Cardiac fibroblast (primary cell): ENCODE measurements at regions not wholly inside any gene's neighbourhood (a gene's known extent, or its start where the extent isn't known, plus 50 kb on each side); places are given as distances from the start of the nearest gene placed in this dataset.
A peak's percentile ranks its signal among the peaks of the same experiment; 100 is the strongest.

ENCODE experiments used
- DNase-seq, 2 donors: peaks; one replicate each; pipeline versions ENCODE4 v3.0.0 to v3.0.0-alpha.2; 2010; ENCODE audit warnings: low read depth in 2 of 2
- H3K4me3 ChIP-seq, 2 donors: replicated peaks in 1 of 2; 1 replicate in 1 of 2; 2 replicates in 1 of 2; pipeline ENCODE4 v1.5.1; 2011; ENCODE audit warnings: low read depth in 2 of 2, low read length in 2 of 2, mild to moderate bottlenecking in 2 of 2, moderate library complexity in 1 of 2
- TF ChIP-seq, protein P1 (sequence below): IDR thresholded peaks from one replicate; pipeline ENCODE4 v1.5.1; 2011; ENCODE audit warnings: low read depth, mild to moderate bottlenecking, low read length, inconsistent platforms

DNA sequence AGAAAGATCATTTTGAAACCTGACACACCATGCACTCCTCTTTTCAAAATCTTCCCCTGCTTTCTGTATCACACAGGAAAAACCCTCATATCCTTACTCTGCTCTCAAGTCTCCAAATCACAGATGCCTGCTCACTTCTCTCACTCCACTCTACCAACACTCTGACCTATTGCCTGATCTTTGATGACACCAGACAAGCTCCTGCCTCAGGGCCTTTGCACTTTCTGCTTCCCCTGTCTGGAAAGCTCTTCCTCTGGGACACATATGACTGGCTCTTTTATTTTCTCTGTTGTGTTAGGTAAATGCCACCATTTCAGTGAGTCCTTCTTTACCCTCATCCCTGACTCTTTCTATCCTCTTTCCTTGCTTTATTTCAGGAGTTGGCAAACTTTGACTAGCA lies 1300.7 kb upstream of the ZEB2 start:
- DNase-seq, result no peak
- TF ChIP-seq, protein P1, sequence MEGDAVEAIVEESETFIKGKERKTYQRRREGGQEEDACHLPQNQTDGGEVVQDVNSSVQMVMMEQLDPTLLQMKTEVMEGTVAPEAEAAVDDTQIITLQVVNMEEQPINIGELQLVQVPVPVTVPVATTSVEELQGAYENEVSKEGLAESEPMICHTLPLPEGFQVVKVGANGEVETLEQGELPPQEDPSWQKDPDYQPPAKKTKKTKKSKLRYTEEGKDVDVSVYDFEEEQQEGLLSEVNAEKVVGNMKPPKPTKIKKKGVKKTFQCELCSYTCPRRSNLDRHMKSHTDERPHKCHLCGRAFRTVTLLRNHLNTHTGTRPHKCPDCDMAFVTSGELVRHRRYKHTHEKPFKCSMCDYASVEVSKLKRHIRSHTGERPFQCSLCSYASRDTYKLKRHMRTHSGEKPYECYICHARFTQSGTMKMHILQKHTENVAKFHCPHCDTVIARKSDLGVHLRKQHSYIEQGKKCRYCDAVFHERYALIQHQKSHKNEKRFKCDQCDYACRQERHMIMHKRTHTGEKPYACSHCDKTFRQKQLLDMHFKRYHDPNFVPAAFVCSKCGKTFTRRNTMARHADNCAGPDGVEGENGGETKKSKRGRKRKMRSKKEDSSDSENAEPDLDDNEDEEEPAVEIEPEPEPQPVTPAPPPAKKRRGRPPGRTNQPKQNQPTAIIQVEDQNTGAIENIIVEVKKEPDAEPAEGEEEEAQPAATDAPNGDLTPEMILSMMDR, result no peak
- no peak overlapping the region for H3K4me3 ChIP-seq

- no peak for DNase-seq
- TF ChIP-seq, protein P1, result no peak
- H3K4me3 ChIP-seq, result no peak overlapping the region
Observed at GRCh38 chr2:145818890-145819504, 1299.1 kb upstream of the ZEB2 start.

GRCh38 chr2:145815933-145816332 lies 1296.0 kb upstream of the ZEB2 start:
- TF ChIP-seq, protein P1, result no peak
- DNase-seq, result no peak
- no peak overlapping the region for H3K4me3 ChIP-seq

DNA sequence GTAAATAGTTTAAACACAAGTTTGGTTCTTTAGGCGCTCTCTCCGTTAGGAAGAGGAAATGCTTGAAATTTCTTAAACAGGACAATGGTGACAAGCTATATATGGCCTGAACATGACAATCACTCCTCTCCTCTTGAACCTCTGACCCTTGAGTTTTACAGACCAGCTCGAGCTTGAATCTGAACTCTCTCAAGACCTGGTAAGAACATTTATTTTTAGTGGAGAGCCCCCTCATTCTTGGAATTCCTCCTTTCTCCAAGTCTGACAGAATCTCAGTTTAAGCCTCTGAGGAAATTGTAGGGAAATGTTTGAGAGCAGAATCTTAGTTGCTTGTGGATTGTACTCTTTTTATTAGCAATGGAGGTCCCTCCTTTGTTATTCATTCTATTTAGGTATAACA lies 1293.6 kb upstream of the ZEB2 start:
- TF ChIP-seq, protein P1, result no peak
- no peak overlapping the region for H3K4me3 ChIP-seq
- peak; percentile 14 to 48 for DNase-seq

GRCh38 chr2:145812165-145812554 lies 1292.2 kb upstream of the ZEB2 start:
- TF ChIP-seq, protein P1, result no peak
- DNase-seq, result no peak
- no peak overlapping the region for H3K4me3 ChIP-seq

DNA sequence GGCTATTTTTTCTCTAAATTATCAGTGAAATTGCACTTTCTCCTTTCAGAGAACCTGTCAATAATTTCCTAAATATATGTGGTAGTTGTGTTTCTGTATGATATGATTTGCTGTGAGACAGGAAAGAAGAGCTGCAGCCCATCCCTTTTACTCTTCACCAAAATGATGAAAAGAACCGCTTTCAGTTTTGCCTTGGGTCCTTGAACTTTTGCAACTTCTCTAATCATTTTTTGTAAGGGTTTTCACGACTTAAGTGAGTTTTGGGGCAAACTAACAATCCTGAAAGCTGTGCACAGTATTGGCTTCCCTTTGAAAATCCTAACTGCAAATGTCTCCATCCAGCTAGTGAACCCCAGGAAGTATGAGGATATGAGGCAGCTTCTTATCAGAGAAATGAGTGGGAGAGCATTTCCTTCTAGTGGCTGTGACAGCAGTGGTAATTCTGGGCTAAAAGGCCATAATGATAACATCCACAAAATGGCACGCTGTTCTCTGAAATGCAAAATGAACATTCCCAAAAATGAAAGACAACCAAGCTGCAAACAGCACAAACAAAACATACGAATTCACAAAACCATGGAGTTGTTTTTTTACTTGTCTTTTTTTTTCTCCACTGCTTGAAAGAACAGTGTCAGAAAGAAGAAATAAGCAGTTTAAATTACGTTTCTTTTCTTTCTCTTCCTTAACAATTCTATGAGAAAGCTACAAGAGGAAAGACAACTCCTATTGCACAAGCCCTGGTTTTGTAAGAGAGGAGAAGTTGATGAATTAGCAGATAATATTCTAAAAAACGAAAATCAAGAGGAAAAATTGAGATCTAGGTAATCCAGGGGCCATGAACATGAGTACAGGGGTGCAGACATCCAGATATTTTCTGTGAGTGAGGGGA lies 1291.6 kb upstream of the ZEB2 start:
- H3K4me3 ChIP-seq, result no peak overlapping the region
- TF ChIP-seq, protein P1, result no peak
- peak in 1 of 2 donors; percentile 74 for DNase-seq
